ELF-1 (cell line): ENCODE measurements at regions not wholly inside any gene's neighbourhood (a gene's known extent, or its start where the extent isn't known, plus 50 kb on each side); places are given as distances from the start of the nearest gene placed in this dataset.

Source experiments
- DNase-seq: peaks from one replicate; pipeline ENCODE4 v3.0.0-alpha.2; 2016; ENCODE audit warnings: low read depth, low spot score

DNA sequence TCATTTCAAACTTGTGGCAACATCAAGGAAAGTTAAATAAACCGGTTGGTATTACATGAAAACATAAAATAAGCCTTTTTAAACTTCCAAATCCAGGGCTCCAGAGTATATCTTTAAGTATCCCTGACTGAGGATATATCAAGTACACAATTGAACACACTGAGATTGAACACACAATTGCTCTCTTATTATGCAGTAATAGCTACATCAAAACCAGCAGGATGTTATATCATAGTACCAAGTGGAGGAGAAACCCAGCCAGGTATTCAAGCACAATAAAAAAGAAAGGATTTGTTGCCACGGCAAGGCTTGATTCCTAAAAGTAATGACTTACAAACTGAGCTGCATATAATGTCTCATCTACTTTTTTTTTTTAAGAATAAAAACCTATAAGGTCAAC is 605.8 kb downstream of the SPOCK3 start:
- no peak for DNase-seq

DNA sequence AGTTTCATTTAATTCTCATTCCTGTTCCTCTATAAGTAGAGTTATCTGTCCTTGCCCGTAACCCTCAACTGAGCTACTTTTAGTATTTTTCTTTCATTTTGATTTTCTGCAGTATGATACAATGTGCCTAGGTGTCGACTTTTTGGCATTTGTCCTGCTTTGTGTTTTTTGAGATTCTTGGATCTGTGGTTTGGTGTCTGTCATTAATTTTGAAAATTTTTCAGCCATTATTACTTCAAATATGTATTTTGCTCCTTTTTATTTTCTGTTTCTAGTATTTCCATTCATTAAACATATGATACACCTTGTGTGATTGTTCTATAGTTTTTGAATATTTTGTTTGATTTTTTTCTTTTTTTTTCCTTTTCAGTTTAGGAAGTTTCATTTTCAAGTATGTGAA is 598.9 kb downstream of the SPOCK3 start:
- no peak for DNase-seq

DNA sequence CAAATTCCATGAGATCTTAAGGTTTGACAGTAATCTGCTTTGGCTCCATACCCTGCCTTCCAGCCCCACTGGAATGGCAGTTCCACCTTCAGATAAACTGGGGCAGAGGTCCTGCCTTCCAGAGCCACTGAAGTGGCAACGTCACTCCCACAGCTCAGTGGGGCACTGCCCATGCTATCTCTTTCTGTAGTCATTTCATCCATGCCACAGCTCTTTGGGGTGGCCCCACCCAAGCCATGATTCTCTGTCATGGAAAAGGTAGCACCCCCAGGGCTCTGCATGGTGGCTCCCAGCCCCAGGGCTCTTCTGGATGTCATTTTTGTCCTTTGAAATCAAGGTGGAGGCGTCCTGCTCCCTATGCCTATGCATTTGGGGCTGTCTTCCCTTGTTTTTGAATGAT is 596.5 kb downstream of the SPOCK3 start:
- DNase-seq = no peak

DNA sequence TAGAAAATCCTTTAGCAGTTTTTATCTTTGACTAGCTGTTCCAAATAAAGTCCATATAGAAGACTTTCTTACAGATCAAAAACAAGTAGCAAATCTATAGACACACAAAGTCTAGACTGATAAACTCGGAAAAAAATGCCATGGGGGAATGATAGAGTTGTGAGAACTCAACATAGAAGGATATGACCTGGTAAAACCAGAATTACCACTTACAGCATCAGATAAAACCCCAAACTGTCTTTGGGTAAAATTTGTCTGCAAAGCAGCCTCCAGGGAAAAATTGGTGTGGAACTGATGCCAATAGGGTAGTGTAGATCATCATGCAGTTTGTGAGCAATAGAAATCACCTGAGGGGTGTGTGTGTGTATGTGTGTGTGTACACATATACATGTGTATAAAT is 579.1 kb downstream of the SPOCK3 start:
- DNase-seq = peak; percentile 6

DNA sequence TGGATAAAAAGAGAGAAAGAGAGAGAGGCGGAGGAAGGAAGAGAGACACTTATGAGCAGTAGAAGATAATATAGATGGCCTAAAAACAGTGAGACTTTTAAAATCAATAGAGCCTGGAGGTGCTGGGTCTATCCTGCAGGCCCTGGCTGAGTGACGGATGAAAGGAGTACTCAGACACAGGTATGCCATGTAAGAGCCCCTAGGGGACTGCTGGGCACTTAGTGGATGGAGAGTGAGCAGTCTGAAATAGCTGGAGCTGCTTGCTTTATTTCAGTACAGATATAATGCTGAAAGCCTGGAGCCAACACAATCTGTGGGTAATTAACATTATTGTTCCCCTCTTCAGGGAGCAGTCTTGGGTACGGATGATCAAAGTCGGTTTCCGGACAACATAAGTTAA is 578.6 kb downstream of the SPOCK3 start:
- DNase-seq = peak; percentile 39

DNA sequence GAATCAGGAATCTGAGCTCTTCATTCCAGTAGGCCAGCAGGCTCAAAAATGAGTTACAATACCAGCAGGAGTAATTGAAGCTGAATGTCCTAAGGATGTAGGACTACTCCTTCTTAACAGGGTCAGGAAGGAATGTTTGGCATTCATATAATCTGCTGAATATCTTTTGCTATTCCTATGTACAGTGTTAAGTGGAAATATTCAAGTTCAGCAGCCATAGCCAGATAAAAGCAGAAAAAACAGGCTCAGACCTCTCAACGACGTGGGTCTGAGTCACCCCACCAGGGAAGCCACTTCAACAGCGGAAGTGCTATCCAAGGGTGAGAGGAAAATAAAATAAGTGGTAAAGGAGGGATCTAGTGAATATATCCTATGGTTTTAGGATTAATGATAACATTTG is 577.0 kb downstream of the SPOCK3 start:
- no peak for DNase-seq

DNA sequence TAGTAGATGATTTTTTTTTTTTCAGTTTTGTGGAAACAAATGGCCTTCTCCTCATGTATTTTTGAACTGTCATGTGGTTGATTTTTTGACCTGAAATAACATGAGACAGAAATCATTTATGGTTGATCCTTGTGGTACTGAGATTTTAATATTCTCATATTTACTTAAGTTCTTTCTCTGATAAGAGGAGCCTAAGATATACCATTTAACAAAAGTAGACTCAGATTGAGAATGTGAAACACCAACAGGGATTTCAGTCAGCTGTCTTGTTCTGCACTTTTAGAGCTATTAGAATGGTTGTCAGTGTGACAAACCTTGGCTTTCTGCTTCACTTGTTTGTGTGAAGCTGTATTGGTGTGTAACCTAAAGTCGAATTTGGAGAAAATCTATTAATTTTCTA is 575.7 kb downstream of the SPOCK3 start:
- no peak for DNase-seq

DNA sequence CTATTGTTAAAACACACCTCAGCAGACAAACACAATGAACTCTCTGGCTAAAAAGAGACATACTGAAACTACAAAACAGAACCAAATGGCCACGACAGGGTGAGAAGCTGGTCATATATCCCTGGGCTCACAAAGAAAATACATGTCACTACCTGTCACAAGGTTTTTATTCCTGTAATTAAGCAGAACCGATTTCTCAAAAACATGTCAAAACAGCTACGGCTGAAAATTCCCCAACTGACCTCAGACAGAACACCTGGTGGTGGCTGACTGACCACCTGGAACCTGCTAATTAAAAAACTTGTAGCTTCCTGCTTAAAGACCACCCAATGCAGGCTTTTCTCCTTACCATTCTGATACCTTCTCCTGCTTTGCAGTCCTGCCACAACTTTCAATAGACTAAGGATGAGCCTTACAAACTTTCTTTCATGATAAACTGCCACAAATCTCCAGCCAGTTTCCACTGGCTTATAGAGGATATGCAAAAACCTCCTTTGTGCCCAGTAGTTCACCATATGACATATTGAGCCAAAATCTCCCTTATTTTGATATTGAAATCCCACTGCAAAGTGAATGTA is 571.9 kb downstream of the SPOCK3 start:
- DNase-seq = no peak

DNA sequence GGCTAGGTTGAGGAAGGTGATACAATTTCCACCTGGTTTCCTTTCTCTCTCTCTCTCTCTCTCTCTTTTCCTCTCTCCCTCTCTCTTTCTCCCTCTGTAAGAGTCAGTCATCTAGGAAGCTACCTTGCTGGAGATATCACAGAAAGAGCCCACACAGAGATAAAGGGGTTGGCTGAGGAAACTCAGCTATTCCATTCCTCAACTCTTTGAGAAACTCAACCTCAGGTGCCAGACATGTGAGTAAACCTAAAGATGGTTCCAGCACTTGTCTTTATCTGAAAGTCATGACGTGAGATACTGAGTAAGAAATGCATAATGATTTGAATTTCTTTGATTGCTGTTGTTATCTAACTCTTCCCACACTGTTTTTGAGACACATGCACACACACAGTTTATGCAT is 564.0 kb downstream of the SPOCK3 start:
- DNase-seq = no peak

DNA sequence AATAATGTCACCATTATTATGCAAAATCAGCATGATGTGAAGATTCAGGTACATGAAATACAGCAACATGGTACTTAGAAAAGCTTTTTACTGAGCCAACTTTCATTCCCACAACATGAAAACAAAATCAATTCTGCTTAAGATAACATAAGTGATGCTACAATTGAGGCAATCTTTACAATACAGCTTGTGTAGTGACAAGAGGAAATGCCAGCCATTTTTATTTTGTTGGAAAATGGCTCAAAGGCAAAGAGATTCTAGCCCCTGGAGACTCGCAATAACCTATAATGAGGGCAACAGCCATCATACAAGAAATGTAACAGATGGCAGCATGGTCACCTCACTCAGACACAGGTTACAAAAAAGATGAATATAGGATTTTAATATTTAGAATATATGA is 560.4 kb downstream of the SPOCK3 start:
- no peak for DNase-seq

DNA sequence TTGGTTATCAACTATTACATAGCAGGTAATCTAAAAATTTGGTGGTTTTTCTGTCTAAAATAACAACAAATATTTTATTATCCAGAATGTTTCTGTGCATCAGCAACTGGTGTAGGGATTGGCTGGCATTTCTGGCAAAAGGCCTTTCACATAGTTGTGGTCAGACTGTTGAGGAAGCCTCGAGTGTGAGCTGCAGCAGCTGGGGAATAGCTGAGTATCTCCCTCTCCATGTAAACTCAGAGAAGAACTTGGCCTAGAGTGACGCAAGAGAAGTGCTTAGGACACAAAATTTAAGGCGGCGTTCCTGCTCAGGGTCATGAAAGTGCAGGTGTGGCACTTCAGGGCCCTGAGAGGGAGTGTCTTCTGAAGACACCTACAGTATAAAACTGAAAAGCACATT is 558.9 kb downstream of the SPOCK3 start:
- DNase-seq = no peak

DNA sequence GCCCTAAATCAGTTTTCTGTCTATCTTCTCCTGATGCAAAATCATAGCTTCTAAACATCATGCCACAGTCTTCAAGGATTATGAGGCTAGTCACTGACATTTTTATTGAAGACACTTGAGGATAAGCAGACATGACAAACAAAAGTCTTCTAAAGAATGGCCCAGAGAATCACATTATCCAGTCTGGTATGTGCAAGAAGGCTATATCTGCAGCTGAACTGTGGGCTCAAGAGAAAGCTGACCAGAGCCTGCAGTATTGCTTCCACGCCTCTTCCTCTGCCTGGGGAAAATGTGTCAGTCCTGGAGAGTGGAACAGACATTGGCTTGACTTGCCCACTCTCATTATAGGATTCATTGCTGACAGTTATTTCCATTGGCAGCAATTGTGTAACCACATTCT is 553.5 kb downstream of the SPOCK3 start:
- DNase-seq = peak; percentile 6

DNA sequence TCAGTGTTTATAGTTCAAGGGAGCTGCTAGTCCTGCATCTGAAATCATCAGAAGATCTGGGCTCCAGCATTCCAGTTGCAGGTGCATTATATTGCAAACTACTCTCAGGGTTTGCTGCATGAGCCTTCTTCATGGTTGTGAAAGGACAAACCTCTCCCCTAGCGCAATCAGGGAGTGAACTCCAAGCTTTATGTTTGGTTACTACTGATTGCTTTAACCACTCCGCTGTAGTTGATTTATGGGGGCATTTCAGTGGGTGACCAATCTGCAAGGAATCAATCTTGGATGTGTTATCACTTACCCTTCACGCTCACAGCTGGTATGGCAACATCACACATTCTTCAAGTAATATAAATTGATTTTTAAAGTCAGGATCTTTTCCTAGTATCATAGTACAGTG is 552.1 kb downstream of the SPOCK3 start:
- DNase-seq = no peak
